HG02571 (cell line): ENCODE measurements at regions not wholly inside any gene's neighbourhood (a gene's known extent, or its start where the extent isn't known, plus 50 kb on each side); places are given as distances from the start of the nearest gene placed in this dataset.
A peak's percentile ranks its signal among the peaks of the same experiment; 100 is the strongest.
"Not testable (repeated sequence)": the region's sequence is repeated elsewhere in the genome, so short reads cannot be mapped to it uniquely, and the experiment has no call there.

Source experiments
- ATAC-seq: cut with Tn5 transposase; IDR thresholded peaks from one replicate; pipeline ENCODE4 v1.9.1; 2021; ENCODE audit warnings: mild to moderate bottlenecking, moderate library complexity; ENCODE audit not compliant: unreplicated experiment

DNA sequence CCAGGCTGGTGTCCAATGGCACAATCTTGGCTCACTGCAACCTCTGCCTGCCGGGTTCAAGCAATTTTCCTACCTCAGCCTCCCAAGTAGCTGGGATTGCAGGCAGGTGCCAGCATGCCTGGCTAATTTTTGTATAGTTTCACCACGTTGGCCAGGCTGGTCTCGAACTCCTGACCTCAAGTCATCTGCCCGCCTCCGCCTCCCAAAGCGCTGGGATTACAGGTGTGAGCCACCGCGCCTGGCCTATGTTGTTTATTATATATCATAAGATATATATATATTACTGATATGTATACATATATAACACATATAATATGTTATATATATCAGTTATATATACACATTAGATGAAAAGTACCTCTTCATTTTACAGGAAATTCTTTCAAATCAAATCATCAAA, 914.7 kb downstream of the FOXD4L5 start:
- not testable (repeated sequence) for ATAC-seq

DNA sequence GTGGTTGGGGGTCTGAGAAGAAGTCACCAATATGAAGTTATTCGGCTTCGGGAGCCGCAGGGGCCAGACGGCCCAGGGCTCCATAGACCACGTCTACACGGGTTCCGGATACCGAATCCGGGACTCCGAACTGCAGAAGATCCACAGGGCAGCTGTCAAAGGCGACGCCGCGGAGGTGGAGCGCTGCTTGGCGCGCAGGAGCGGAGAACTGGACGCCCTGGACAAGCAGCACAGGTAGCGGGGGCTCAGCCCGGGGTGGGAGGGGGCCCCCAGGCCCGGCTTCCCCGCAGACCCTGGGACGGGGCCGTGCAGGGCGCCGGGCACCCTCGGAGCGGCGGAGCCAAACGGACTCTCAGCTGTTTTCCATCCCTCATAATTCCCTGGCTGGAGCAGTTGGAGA, 915.4 kb downstream of the FOXD4L5 start:
- ATAC-seq, result not testable (repeated sequence)

DNA sequence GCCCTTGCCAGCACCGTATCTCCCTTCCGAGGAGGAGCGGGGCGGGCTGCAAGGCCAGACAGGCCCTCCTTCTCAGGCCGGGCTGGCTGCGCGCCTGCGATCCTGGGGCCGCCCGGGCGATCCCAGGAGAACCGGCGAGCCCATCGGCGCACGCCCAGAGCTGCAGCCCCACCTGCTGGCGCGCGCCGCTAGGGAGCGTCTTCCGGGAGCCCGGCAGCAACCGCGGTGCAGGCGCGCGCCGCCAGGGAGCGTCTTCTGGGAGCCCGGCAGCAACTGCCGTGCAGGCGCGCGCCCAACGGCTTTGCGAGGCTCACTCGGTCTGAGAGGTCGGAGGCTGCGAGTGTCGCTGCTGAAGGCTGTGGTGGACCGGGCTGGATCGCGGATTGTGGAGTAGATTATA, 915.9 kb downstream of the FOXD4L5 start:
- ATAC-seq, result peak; percentile 100

DNA sequence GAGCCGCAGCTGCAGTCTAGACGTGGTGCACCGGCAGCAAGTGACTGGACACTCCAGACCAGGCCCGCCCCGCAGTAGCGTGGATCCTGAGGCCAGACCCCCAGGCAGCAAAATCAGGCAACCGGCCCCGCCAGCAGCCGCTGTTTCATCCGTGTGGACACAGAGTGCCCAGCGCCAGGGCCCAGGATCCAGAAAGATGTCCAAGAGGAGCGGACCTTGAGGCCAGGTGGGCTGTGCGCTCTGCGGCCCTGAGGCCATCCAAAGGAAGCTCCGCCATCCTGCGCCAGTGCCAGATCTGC, 916.4 kb downstream of the FOXD4L5 start:
- ATAC-seq, result not testable (repeated sequence)

DNA sequence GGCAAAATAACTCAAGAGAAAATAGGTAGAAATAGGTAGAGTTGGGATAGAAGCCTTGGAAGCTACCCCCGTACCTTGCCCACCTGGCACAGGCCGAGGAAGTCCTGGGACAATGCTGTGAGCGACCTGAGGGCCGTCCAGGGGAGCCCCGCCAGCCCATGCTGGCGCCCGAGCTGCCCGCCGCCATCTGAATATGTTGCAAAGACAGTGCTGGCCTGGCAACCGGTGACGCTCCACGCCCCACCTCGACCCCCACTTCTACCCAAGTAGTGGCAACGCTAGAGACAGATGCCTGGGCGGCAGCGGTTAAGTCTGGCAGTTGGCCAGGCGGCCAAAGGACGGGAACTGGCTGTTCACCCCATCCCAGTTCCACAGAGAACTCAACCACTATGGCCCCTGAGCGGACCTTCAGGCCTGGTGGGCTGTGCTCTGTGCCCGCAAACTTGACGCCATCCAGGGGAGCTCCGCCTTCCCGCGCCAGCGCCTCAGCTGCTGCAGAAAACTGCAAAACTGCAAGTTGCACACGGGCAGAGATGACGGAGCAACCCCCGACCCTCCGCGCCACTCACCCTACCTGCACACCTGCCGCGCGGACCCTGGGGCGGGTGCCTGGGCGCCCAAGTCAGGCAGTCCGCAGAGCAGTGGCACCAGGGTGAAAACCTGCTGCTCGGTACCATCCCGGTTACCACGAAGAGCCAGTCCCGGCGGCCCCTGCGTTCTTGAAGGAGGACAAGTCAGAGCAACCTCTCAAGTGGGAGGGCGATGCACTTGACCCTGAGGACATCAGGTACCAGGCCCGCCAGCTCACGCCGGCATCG, 917.0 kb downstream of the FOXD4L5 start:
- not testable (repeated sequence) for ATAC-seq
